HepG2 (cell line): ENCODE measurements at regions not wholly inside any gene's neighbourhood (a gene's known extent, or its start where the extent isn't known, plus 50 kb on each side); places are given as distances from the start of the nearest gene placed in this dataset.
A peak's percentile ranks its signal among the peaks of the same experiment; 100 is the strongest.

Experiments used
- ELF3 ChIP-seq: IDR thresholded peaks from 2 replicates; pipeline ENCODE4 v1.6.1; 2016; ENCODE audit warnings: missing genetic modification reagents, missing compliant biosample characterization
- HNF4G ChIP-seq, 2 experiments: sonication (generic) in 1 of 2; formaldehyde crosslinking in 1 of 2; IDR thresholded peaks; 2 replicates each; pipeline versions ENCODE4 v1.4.0 to v1.6.1; 2011 to 2020; ENCODE audit warnings: borderline replicate concordance in 2 of 2, low read depth in 2 of 2, mild to moderate bottlenecking in 2 of 2, low read length in 1 of 2, missing genetic modification reagents in 1 of 2, moderate library complexity in 1 of 2
- HOXA3 ChIP-seq: sonication (generic); formaldehyde crosslinking; IDR thresholded peaks from 2 replicates; pipeline ENCODE4 v1.5.0; 2020; ENCODE audit warnings: missing genetic modification reagents
- IRF1 ChIP-seq: sonication (generic); formaldehyde crosslinking; IDR thresholded peaks from 2 replicates; pipeline ENCODE4 v1.4.0; 2020; ENCODE audit warnings: low read depth, mild to moderate bottlenecking, missing genetic modification reagents
- MAX ChIP-seq: IDR thresholded peaks from 2 replicates; pipeline ENCODE4 v1.6.1; 2012; ENCODE audit warnings: inconsistent platforms
- PHF5A ChIP-seq: IDR thresholded peaks from one replicate; pipeline ENCODE4 v1.6.1; 2018; ENCODE audit warnings: low read depth, missing genetic modification reagents; ENCODE audit not compliant: unreplicated experiment
- PPARG ChIP-seq: conservative IDR thresholded peaks from 2 replicates; pipeline ENCODE4 v1.6.1; 2016; ENCODE audit warnings: missing biosample characterization, missing genetic modification reagents
- SAFB2 ChIP-seq: sonication (generic); formaldehyde crosslinking; IDR thresholded peaks from 2 replicates; pipeline ENCODE4 v1.5.1; 2020; ENCODE audit warnings: missing genetic modification reagents, low read depth, mild to moderate bottlenecking, borderline replicate concordance
- SMAD3 ChIP-seq: sonication (generic); formaldehyde crosslinking; IDR thresholded peaks from 2 replicates; pipeline ENCODE4 v1.4.0; 2020; ENCODE audit warnings: missing genetic modification reagents
- SNAPC2 ChIP-seq: sonication (generic); formaldehyde crosslinking; IDR thresholded peaks from 2 replicates; pipeline ENCODE4 v1.8.1; 2022; ENCODE audit warnings: mild to moderate bottlenecking, missing genetic modification reagents
- YEATS4 ChIP-seq: sonication (generic); formaldehyde crosslinking; IDR thresholded peaks from 2 replicates; pipeline ENCODE4 v1.4.0; 2020; ENCODE audit warnings: missing genetic modification reagents, borderline replicate concordance
- ZEB1 ChIP-seq: IDR thresholded peaks from 2 replicates; pipeline ENCODE4 v1.6.1; 2012; ENCODE audit warnings: mild to moderate bottlenecking, low read depth, inconsistent platforms; ENCODE audit not compliant: insufficient replicate concordance
- ZNF160 ChIP-seq: sonication (generic); formaldehyde crosslinking; IDR thresholded peaks from 2 replicates; pipeline ENCODE4 v1.8.0; 2022; ENCODE audit warnings: mild to moderate bottlenecking, inconsistent platforms, missing genetic modification reagents
- ZNF17 ChIP-seq: sonication (generic); formaldehyde crosslinking; IDR thresholded peaks from 2 replicates; pipeline ENCODE4 v1.5.0; 2020; ENCODE audit warnings: mild to moderate bottlenecking, missing genetic modification reagents
- ZNF275 ChIP-seq: sonication (generic); formaldehyde crosslinking; IDR thresholded peaks from 2 replicates; pipeline ENCODE4 v1.8.0; 2022; ENCODE audit warnings: missing genetic modification reagents, mild to moderate bottlenecking, inconsistent platforms, borderline replicate concordance
- ZNF430 ChIP-seq: sonication (generic); formaldehyde crosslinking; IDR thresholded peaks from 2 replicates; pipeline ENCODE4 v1.9.0; 2021; ENCODE audit warnings: mild to moderate bottlenecking, missing genetic modification reagents
- ZNF446 ChIP-seq: sonication (generic); formaldehyde crosslinking; IDR thresholded peaks from 2 replicates; pipeline ENCODE4 v1.5.0; 2020; ENCODE audit warnings: mild to moderate bottlenecking, missing genetic modification reagents
- ZNF503 ChIP-seq: sonication (generic); formaldehyde crosslinking; IDR thresholded peaks from 2 replicates; pipeline ENCODE4 v1.4.0; 2020; ENCODE audit warnings: missing genetic modification reagents

- TF ChIP-seq ZNF275: peak; percentile 80; the same call in 1 of the 2 replicates
- TF ChIP-seq HOXA3 (CRISPR knock-in tag): peak; percentile 81
- TF ChIP-seq PPARG (CRISPR knock-in tag): peak; percentile 78; the same call in 1 of the 2 replicates
- TF ChIP-seq ZNF430 (CRISPR knock-in tag): peak; percentile 95
- peak; percentile 26; the same call in 1 of the 2 replicates for TF ChIP-seq ZNF160 (CRISPR knock-in tag)
- peak; percentile 86 for TF ChIP-seq PHF5A (CRISPR knock-in tag)
- peak; percentile 59; the same call in 1 of the 2 replicates for TF ChIP-seq MAX
- peak; percentile 97 for TF ChIP-seq SNAPC2 (CRISPR knock-in tag)
- peak; percentile 70 for TF ChIP-seq HNF4G (IDR thresholded peaks at IDR 0.05; ENCODE audit: borderline replicate concordance, low read depth, low read length)
- peak; percentile 85 for TF ChIP-seq HNF4G (CRISPR knock-in tag; IDR thresholded peaks at IDR 0.05; ENCODE audit: borderline replicate concordance, low read depth)
- no peak for TF ChIP-seq ZNF17 (CRISPR knock-in tag)
- no peak for TF ChIP-seq ZNF446 (CRISPR knock-in tag)
- TF ChIP-seq ZNF503 (CRISPR knock-in tag): peak; percentile 99
- peak; percentile 60; the same call in 1 of the 2 replicates for TF ChIP-seq YEATS4
- TF ChIP-seq ZEB1: peak; percentile 44
- peak; percentile 98 for TF ChIP-seq SMAD3 (CRISPR knock-in tag)
- no peak for TF ChIP-seq IRF1
- no peak; the same call in 1 of the 2 replicates for TF ChIP-seq SAFB2 (CRISPR knock-in tag)
- TF ChIP-seq ELF3 (CRISPR knock-in tag): peak; percentile 95
These were observed 334.7 kb downstream of the NR2F1-AS1 start (continued) for GRCh38 chr5:93246090-93246855.
